HG03066 (cell line): ENCODE measurements at regions not wholly inside any gene's neighbourhood (a gene's known extent, or its start where the extent isn't known, plus 50 kb on each side); places are given as distances from the start of the nearest gene placed in this dataset.

Experiments used
- ATAC-seq: cut with Tn5 transposase; IDR thresholded peaks from one replicate; pipeline ENCODE4 v1.9.1; 2021; ENCODE audit warnings: low read depth; ENCODE audit not compliant: unreplicated experiment

DNA sequence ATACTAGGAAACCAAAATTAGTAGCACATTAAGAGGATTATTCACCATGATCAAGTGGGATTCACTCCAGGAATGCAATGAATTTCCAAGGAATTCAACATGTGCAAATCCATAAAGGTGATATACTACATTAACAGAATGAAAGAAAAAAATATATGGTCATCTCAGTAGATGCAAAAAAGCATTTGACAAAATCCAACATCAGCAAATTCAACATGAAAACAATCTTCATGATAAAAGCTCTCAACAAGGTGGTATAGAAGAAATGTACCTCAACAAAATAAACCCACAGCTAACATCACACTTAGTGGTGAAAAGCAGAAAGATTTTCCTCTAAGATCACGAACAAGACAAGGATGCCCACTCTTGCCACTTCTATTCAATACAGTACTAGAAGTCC is 74.4 kb upstream of the PDE10A start:
- ATAC-seq = no peak

DNA sequence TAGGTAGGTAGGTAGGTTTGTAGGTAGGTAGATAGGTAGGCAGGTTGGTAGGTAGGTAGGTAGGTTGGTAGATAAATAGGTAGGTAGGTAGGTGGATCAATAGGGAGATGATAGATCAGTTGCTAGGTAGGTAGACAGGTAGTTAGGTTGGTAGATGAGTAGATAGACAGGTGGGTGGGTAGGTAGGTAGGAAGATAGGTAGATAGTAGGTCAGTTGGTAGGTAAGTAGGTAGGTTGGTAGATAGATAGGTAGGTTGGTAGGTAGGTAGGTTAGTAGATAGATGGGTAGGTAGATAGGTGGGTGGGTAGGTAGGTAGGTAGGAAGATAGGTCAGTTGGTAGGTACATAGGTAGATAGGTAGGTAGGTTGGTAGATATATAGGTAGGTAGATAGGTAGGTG is 72.0 kb upstream of the PDE10A start:
- no peak for ATAC-seq

- no peak for ATAC-seq
Observed at GRCh38 chr6:165733489-165733791, 70.4 kb upstream of the PDE10A start.

GRCh38 chr6:165732696-165733488 is 69.9 kb upstream of the PDE10A start:
- ATAC-seq = peak; percentile 92

DNA sequence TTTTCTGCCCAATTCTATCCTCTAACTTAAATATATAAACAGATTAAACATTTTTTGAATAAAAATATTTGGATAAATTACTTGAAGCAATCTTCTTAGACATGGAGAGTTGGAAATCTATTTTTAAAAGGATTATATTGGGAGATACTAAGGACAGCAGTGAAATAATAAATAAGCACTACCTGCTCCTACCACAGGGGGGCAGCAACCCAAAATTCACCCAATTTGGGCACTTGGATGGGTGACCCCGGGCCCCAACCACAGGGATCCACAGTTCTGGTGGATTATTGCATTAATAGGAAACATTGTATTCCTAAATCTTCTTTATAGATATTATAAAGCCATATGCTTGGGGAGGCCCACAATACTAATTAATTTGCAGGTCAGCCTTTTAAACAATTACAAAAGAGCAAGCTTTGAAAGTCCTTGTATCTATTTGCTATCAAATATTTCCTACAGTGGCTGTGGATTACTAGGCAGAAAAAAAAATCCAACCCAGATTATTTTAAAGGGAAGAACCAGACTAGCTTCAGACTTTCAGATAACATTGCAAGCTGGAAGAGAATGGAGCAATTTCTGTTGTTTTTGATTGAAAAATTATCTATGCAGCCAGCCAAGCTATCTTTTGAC is 66.4 kb upstream of the PDE10A start:
- ATAC-seq = peak; percentile 41

DNA sequence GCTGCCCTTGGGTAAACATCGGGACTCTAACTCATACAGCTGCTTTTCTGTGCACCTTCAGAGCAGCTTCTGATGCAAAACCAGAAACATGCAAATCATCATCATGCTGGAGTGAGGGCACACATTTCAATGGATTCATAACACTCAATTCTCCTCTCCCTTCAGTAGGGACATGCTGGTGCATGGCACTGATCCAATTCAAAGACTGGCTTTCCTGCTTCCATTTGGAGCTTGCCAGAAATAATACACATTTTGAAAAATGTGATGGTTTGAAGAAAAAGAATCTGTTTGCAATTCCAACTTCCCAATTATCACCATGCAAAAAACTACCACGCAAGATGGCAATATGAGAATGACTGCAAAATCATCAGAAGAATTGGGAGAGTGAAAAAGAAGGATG is 65.2 kb upstream of the PDE10A start:
- ATAC-seq = no peak

GRCh38 chr6:165726965-165727381 is 63.9 kb upstream of the PDE10A start:
- no peak for ATAC-seq

DNA sequence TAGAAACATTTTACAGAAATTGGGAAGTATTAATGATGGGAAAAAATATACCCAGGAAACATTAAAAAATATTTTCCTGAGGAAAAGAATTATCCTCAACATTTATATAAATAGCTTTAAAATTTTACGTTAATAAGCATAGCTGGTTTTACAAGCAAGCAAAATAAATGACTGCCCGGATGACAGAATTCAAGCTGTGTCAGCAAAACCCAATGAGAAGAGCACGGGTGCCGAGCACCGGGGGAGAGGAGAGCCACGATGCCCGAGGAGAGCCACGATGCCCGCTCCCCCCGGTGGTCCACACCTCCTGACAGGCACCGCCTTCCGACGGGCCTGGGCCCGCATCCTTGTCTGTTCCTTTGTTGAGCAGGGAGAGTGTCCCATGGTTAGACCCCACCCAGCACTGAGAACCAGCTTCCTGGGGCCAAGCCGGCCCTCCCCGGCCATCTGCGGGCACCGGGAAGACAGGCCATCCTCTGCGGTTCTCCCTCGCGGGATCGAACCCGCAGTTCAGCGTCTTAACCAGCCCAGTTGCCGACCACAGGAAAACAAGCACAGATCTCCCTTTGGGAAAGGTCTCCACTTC is 63.3 kb upstream of the PDE10A start:
- no peak for ATAC-seq

- no peak for ATAC-seq
Observed at GRCh38 chr6:165725201-165725600, 62.2 kb upstream of the PDE10A start.

DNA sequence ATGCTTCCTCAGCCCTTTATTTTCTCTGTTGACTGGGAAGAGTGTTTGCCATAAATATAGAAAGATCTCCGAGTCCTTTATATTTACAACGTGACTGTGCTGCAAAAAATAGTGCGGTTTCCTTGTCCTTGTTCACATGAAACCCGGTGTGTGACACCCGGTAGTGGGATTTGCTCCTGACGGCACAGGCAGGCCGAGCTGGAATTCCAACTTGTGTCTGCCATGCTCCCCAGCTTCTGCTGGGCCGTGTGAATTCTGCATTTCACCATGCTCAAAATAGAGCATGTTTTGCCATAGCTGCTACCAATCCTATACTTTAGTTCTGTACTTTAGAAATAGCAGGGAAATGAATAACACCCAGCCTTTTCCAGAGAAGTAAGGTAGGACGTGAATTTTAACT is 60.3 kb upstream of the PDE10A start:
- ATAC-seq = no peak

DNA sequence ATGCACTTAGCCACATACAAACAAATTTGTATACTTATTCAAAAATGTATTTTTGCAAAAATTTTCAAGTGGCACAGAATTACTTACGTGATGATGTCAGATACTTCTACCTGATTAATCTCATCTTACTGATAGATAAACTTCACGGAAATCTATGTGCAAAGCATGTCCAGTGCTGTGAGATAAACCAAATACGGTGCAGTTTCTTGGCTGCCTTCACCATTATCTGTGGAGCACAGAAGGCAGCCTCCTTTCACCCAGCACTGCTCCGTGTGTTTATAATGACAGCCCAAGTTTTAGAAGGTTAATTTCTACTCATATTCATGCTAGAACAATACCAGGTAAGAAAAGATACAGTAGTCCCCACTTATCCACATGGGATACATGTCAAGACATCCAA is 59.0 kb upstream of the PDE10A start:
- ATAC-seq = no peak

DNA sequence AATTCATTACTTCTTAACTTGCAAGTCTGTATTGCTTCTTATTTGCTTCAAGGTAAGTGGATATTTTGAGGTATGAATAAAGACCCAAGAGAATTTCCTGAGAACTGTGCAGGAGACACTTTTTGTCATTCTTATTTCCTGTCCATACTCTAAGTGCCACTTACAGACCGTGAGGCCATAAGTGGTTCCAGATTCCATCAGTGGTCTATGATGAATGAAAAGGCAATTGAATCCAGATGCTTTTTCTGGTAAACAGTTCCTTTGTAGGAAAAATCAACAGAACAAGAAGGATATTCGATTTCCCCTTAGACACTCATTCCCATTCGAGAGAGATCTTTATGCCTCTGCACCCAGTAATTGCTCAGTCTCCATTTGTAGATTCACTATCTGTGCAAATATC is 58.3 kb upstream of the PDE10A start:
- ATAC-seq = no peak

GRCh38 chr6:165718491-165718891 is 55.5 kb upstream of the PDE10A start:
- no peak for ATAC-seq

DNA sequence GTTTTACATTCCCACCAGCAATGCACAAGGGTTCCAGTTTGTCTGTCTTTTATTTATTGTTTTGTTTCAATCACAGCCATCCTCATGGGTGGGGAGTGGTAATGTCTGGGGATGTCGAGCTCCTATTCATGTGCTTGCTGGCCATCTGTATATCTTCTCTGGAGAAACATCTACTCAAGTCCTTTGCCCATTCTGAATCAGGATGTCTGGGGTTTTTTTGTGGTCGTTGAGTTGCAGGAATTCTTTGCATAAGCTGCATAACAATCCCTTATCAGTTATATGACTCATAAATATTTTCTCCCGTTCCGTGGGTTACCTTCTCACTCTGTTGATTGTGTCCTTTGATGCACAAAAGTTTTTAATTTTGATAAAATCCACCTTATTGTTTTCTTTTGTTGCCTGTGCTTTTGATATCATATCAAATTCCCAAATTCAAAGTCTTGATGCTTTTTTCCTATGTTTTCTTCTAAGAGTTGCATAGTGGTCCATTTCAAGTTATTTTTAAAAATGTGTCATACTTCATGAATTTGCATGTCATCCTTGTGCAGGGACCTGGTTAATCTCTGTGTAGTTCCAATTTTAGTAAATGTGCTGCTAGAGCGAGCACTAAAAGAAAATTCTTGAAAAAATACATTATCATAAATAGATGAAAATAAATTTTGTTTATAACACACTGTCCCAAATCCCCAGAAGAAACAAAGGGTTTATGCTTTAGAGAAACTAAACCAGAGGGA is 54.9 kb upstream of the PDE10A start:
- ATAC-seq = no peak

DNA sequence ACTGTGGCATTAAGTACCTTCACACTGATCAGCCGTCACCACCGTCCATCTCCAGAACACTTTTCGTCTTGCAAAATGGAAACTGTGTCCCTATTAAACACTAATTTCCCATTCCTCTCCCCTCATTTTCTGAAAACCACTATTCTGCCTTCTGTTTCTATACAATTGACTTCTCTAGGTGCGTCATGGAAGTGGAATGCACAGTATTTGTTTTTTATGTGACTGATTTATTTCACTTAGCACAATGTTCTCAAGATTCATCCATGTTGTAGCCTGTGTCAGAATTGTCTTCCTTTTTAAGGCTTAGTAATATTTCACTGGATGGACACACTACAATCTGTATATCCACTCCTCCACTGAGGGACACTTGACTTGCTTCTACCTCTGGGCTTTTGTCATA is 53.8 kb upstream of the PDE10A start:
- no peak for ATAC-seq

GRCh38 chr6:165715428-165715827 is 52.4 kb upstream of the PDE10A start:
- no peak for ATAC-seq

DNA sequence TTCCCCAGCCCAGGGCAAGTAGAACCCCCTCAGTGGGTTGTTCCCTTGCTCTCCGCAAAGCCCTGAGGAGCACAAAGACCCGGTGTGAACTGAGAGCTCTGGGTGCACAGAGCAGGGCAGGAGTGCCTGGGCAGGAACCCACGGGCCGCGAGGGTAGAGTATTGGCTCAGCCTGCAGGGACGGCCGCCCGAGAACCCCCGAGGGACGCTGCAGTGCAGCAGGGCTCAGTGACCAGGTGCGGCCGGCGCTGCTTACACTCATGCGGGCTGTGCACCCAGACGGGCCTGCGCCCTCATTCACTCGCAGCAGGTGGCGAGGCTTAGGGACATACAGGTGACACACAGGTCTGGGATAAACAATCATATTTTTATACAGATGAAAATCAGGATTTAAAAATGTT is 51.9 kb upstream of the PDE10A start:
- no peak for ATAC-seq

DNA sequence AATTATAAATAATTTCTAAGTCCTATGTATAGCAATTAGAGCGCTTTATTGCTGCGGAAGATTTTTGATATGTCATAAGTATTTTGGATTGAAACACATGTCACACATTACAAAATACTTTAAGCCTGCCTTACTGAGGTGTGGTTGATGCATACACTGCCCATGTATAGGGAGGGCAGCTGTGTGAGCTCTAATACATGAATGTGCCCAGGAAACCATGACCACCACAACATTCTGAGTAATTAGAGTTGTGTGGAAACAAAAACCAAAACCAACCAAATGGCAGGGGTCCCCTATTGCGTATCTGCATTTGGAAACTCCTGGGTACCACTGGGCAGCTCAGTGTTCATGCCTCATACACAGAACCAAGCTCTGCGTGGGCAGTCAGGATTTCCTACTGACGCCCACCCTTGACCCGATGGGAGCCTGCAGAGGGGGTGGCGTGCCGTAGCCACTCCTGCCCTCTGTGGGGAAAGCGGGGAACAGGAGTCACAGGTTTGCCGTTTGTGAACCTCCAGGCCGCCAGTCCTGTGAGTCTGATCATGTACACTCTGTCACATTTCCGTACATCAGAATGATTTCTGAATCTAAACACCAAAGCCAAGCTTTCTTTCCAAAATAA is 50.9 kb upstream of the PDE10A start:
- no peak for ATAC-seq
